GM13976 (cell line): ENCODE measurements at regions not wholly inside any gene's neighbourhood (a gene's known extent, or its start where the extent isn't known, plus 50 kb on each side); places are given as distances from the start of the nearest gene placed in this dataset.

Experiments
- DNase-seq: peaks from one replicate; pipeline ENCODE4 v3.0.0; 2012; ENCODE audit warnings: low spot score
- in situ Hi-C: fragments of 300-500 bp; cut with MboI; formaldehyde crosslinking; loops from one replicate; pipeline ENCODE4 v1.12.0; 2022; ENCODE audit warnings: low sequenced_read_pairs, mixed read lengths, inconsistent platforms; ENCODE audit not compliant: unreplicated experiment
- TF ChIP-seq, protein P1 (sequence below): IDR thresholded peaks from 2 replicates; pipeline ENCODE4 v1.5.1; 2012; ENCODE audit warnings: borderline replicate concordance, mild to moderate bottlenecking; ENCODE audit not compliant: insufficient read depth; ENCODE audit errors: extremely low read depth, missing control alignments, control extremely low read depth

DNA sequence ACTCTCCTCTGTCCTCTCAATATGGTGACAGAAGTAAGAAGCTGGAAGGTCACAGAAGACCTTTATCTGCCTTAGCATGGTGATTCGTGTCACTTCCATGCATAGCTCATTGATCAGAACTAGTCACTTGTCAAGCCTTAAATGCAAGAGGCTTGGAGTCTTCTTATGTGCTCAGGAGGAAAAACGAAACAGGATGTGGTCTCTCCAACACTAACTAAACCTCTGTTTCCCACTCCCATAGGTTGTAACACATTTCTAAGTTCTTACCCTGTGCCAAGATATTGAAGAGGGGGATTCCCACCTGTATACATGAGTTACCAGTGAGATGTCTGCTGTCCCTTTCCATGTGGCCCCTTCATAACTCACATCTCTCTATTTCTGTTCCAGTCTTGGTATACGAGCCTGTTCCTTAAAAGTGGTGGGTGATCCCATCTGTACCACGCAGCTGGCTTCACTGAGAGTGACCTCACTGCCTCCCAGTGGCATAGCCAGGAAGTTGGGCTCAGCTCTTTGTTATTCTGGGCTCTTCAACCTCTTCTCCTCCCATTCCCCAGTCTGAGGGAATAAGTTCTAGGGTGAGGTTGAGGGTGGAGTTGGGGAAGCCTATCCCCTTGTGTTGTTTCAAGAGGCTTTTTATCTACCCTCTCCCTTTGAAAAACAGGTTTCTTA, 203.2 kb upstream of the PPP2R3A start:
- TF ChIP-seq, protein P1, sequence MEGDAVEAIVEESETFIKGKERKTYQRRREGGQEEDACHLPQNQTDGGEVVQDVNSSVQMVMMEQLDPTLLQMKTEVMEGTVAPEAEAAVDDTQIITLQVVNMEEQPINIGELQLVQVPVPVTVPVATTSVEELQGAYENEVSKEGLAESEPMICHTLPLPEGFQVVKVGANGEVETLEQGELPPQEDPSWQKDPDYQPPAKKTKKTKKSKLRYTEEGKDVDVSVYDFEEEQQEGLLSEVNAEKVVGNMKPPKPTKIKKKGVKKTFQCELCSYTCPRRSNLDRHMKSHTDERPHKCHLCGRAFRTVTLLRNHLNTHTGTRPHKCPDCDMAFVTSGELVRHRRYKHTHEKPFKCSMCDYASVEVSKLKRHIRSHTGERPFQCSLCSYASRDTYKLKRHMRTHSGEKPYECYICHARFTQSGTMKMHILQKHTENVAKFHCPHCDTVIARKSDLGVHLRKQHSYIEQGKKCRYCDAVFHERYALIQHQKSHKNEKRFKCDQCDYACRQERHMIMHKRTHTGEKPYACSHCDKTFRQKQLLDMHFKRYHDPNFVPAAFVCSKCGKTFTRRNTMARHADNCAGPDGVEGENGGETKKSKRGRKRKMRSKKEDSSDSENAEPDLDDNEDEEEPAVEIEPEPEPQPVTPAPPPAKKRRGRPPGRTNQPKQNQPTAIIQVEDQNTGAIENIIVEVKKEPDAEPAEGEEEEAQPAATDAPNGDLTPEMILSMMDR = no peak
- no peak for DNase-seq
- in situ Hi-C loops = no loop called here

- no peak for DNase-seq
- in situ Hi-C loops = no loop called here
- TF ChIP-seq, protein P1 = no peak
Observed at GRCh38 chr3:135766115-135766514, 199.4 kb upstream of the PPP2R3A start.

DNA sequence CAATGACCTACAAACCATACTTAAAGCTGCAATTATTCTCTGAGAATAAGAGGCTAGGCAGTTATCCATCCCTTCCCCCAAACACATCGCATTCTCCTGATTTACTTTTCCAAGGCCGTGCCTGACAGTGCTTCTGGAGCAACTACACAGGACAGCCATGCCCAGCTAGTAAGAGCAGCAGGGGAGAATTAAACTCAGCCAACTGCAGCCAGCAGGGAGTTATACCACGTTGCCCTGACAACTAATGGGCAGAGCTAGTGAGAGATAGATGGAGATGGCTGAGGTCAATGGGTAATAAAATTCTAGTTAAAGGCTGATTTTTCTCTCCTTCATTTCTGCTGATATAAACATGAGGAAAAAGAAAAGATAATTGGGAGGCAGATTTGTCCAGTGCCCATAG, 193.8 kb upstream of the PPP2R3A start:
- in situ Hi-C loops = no loop called here
- no peak for DNase-seq
- TF ChIP-seq, protein P1 = no peak

DNA sequence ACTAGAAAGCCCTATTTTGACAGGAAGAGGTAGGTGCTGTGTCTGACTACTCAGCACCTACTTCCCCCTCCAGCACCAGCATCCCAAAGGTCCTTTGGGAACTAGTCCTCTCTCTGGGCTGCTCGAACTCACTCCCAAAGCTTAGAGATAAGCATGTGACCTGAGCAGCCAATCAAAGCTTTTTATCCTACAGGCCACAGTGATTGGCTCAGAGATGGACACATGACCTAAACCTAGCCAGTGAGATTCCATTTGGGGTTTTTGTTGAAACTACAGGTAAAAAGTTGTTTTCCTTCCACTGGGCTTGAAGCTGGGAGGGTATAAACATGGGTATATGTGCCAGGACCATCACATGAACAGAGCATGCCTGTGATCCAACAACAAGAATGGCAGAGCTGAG, 186.5 kb upstream of the PPP2R3A start:
- TF ChIP-seq, protein P1 = no peak
- DNase-seq = no peak
- in situ Hi-C loops = no loop called here

- in situ Hi-C loops = no loop called here
- no peak for DNase-seq
- TF ChIP-seq, protein P1 = no peak
Observed at GRCh38 chr3:135779590-135780235, 185.8 kb upstream of the PPP2R3A start.

DNA sequence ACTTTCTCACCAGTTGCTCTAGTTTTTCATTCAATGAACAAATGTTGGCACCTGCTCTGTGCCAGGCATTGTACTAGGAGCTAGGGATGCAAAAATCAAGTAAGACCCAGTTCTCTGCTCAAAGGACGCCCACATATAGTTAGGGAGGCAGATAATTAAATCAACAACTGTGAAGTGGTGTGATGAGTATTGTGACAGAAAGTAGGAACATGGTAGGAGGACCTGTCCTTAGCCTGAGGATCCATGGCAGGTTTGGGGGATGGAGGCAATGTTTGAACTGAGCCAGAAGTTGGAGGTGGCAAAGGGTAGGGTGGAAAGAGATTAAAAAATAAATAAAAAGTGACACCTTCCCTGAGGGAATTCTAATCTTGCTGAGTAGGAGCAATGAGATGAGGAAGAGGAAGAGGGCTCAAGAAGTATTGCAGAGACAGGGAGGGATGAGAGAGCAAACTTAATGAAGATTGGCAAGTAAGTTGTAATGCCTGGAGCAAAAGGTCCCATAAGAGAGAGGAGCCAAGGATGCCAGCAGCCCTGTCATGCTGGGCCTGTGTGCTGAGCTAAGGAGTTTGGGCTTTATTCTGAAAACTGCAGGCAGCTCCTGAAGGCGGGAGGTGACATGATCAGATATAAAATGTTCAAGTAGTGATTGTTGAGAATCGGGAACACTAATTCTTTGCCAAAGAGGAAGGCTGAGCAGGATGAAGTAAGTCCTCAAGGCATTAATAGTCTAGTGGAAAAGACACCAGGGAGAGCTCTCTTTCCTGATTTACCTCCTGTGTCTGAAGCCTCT, 184.3 kb upstream of the PPP2R3A start:
- in situ Hi-C loops = no loop called here
- DNase-seq = no peak
- TF ChIP-seq, protein P1 = no peak
